Activated effector memory CD4-positive, alpha-beta T cell treated with Interleukin-2 at 50 U/mL for 16 hours (primary cell): ENCODE measurements at regions not wholly inside any gene's neighbourhood (a gene's known extent, or its start where the extent isn't known, plus 50 kb on each side); places are given as distances from the start of the nearest gene placed in this dataset.

ENCODE experiments used
- DNase-seq: peaks from one replicate; pipeline ENCODE4 v3.0.0-alpha.2; 2020

DNA sequence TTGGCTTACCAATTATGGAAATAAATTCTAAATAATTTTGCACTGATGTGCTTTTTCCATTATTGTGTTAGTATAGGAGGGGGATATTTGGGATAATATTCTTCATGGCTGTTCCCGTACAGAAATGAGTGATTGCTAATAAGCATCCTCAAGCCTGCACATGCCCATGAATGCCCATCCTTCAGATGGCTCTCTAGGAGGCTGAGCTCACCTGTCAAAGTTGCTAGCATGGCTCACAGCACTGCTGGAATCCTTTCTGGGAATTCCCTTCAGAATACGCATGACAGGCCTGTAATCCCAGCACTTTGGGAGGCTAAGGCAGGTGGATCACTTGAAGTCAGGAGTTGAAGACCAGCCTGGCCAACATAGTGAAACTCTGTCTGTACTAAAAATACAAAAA, 124.1 kb downstream of the NXNL2 start:
- no peak for DNase-seq

DNA sequence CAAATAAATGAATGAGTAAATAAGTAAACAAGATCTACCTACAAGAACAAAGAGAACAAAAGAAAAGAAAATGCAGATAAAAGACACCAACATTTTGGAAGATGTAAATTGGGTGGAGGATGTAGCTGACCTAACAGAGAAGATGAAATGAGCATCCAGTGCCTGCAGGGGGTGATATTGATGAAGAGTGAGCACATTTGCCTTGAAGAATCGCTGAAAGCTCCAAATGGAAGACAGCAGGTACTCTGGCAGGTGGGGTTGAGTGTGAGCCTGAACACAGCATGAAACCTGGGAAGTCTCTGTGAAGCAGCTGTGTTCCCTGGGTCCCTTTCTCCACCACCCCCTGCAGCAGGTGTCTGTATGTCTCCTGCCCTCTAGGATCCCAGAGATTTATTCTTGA, 125.6 kb downstream of the NXNL2 start:
- no peak for DNase-seq

DNA sequence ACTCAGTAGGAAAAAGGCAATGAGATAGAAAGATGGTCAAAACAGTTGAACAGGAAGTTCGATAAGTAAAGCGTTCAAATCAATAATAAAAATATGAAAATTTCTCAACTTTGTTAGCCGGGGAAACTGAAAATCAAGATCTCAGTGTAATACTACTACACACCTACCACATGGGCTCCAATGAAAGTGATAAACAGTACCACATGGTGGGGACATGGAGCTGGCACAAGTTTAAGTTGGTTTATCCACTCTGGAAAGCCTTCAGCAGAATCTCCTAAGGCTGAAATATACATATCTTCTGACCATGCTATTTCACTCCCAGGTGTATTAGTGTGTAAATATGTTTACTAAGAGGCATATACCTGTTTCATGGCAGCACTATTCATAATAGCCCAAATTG, 126.8 kb downstream of the NXNL2 start:
- no peak for DNase-seq

GRCh38 chr9:88663771-88664419, 128.9 kb downstream of the NXNL2 start:
- no peak for DNase-seq

DNA sequence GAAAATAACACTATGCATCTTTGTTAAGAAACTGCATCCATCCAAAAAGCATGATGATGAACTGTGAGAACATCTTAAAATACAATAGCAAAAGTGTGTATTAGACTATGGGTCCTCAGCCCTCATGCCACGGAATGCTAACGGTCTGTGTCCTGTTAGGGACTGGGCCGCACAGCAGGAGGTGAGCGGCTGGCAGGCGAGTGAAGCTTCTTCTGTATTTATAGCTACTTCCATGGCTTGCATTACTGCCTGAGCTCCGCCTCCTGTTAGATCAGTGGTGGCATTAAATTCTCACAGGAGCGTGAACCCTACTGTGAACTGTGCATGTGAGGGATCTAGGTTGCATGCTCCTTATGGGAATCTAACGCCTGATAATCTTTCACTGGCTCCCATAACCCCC, 129.8 kb downstream of the NXNL2 start:
- no peak for DNase-seq

- DNase-seq = no peak
Observed at GRCh38 chr9:88672874-88673689, 138.1 kb downstream of the NXNL2 start.

DNA sequence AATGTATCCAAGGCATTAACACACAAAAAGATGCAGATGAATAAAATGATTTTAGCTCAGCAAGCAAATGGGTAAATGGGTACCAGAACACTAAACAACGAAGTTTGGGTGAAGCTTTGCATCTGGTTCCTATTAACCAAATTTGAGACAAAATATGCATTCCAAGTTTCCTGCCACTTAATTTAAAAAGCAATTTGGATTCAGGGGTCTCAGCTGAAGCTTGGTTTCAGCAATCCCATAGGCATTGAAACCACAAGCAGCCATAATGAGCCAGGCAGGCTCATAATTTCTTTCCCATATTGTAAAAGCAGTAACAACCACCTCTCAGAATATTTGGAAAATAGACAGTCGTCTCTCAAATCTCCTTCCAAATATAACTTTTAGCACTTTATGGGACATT, 138.9 kb downstream of the NXNL2 start:
- no peak for DNase-seq

DNA sequence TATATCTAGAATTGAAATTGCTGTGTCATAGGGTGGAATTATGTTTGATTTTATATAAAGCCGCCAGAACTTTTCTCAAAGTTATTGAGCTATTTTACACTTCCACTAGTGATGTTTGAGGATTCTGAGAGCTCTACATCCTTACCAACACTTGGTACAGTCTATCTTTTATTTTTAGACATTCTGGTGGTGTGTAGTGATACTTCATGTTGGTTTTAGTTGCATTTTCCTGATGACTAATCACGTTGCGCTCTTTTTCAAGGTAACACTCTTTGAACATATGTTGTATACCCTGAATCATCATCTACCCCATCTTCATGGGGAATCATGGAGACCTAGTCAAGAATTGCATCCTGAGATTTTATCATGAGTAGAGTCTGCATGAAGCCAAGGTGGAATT, 141.7 kb downstream of the NXNL2 start:
- no peak for DNase-seq

GRCh38 chr9:88678008-88678407, 143.0 kb downstream of the NXNL2 start:
- no peak for DNase-seq

- DNase-seq = no peak
Observed at GRCh38 chr9:88678431-88678830, 143.5 kb downstream of the NXNL2 start.

DNA sequence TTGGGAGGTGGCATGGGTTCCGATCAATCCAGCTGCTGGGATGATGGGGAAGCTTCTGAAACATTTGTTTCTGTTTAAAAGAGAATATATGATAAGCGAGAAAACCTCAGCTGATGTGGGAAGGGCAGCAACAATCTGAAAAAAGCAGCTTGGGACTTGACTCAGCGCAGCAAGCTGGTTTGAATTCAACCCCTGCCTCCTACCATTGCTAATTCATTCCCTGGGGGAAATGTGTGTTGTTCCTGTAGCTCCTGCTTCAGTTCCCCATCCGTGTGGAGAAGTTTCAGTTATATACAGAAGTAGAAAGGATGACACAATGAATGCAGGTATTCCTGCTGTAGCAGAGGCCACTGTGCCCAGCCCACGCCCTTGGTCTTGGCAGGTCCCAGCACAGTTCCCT, 145.1 kb downstream of the NXNL2 start:
- DNase-seq = no peak

GRCh38 chr9:88680505-88681160, 145.7 kb downstream of the NXNL2 start:
- no peak for DNase-seq

DNA sequence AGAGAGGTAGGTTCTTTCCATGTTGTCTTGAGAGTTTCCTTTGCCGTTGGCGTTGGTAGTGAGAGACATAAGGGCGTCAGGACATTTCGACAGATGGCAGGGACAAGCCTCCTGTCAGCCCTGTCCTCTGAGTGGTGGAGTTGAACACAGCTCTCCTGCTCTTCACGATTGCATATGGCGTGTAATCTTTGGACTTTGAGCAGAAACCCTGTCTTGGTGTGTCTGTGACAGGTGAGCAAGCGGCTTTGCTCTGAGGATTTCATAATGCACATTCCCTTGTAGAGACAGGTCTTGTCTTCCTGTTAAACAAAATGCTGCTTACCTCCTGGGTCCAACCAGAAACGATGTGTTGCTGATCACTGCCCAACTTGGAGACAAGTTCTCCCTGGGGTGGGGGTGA, 146.5 kb downstream of the NXNL2 start:
- no peak for DNase-seq

GRCh38 chr9:88682431-88682831, 147.5 kb downstream of the NXNL2 start:
- no peak for DNase-seq

GRCh38 chr9:88684046-88684445, 149.1 kb downstream of the NXNL2 start:
- DNase-seq = no peak

DNA sequence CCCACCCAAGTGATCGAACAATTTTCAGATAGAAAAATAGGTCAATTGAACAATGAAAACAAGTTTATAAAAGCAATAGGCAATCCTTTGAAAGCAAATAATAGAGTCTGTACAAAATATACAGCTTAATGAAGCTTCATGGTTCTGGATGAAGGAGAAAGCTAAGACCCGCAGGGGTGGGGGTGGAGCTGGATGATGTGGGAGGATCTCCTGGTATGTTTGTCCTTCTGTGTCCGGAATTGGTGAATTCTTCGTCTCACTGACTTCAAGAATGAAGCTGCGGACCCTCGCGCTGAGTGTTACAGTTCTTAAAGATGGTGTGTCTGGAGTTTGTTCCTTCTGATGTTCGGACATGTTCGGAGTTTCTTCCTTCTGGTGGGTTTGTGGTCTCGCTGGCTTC, 149.9 kb downstream of the NXNL2 start:
- no peak for DNase-seq

- no peak for DNase-seq
Observed at GRCh38 chr9:88685966-88686365, 151.0 kb downstream of the NXNL2 start.

DNA sequence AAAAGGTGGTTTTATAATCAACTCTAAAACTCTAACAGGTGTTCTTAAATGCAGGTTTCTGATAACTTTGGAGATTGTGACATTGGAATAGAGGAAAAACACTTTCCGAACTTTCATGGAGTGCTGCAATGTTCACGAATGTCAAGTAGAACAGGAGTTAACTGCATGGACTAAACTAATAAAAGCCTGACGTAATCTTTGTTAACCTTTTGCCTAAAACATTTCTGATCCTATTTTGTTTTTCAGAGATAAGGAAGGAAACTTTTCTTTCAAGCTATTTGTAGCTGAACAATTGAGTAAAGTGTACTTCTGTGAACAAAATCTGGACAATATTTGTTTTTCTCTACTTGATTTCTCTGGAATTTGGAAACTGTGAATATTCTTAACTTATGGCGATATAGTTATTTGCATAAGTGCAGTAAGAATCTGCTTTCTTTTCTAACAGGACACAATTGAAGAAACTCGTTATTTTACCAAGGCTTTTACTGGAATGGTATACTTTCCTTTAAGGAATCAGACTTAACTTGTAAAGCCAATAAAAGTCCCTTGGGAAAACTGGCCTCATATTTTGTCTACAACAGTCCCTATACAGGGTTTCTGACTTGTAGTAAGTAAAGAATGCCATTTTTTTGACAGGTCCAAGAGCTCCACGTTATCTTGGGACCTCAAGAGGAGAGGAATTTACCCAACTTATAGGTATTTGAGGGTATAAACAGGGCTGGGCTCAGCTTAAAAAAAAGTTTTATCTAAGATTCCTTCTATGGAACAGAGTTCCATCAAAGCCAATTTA, 154.7 kb downstream of the NXNL2 start:
- DNase-seq = no peak

DNA sequence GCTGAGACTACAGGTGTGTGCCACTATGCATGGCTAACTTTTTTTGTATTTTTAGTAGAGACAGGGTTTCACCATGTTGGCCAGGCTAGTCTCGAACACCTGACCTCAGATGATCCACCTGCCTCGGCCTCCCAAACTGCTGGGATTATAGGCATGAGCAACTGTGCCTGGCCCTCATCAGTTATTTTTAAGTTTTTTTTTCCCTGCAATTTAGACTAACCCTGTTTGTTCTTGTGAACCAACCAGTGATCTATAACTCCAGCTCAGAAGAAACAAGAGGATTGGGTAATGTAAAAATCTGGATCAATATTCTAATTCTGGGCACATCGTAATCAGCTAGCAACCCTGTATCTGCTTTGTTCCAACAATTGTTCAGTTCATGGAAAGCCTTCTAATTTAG, 155.7 kb downstream of the NXNL2 start:
- no peak for DNase-seq

- no peak for DNase-seq
Observed at GRCh38 chr9:88691091-88691490, 156.1 kb downstream of the NXNL2 start.

GRCh38 chr9:88691811-88692210, 156.8 kb downstream of the NXNL2 start:
- no peak for DNase-seq

- no peak for DNase-seq
Observed at GRCh38 chr9:88692827-88693226, 157.8 kb downstream of the NXNL2 start.

- no peak for DNase-seq
Observed at GRCh38 chr9:88694625-88695024, 159.6 kb downstream of the NXNL2 start.
